Thyroid gland (tissue), 4 donors: ENCODE measurements at regions not wholly inside any gene's neighbourhood (a gene's known extent, or its start where the extent isn't known, plus 50 kb on each side); places are given as distances from the start of the nearest gene placed in this dataset.

Experiments used
- CTCF ChIP-seq, 6 experiments: fragments of 200-600 bp in 3 of 6; fragments of 450-650 bp in 3 of 6; sonication (generic) in 3 of 6; IDR thresholded peaks; one replicate each; pipeline ENCODE4 v1.5.1; 2016 to 2019; ENCODE audit warnings: antibody characterized with exemption in 6 of 6, mild to moderate bottlenecking in 2 of 6, inconsistent platforms in 1 of 6, moderate library complexity in 1 of 6
- POLR2A ChIP-seq, 2 donors: fragments of 450-650 bp; IDR thresholded peaks; one replicate each; pipeline ENCODE4 v1.6.1; 2017; ENCODE audit warnings: antibody characterized with exemption in 2 of 2, mild to moderate bottlenecking in 2 of 2, moderate library complexity in 1 of 2

GRCh38 chr13:42453091-42453645 lies 120.8 kb upstream of the TNFSF11 start:
- no peak for TF ChIP-seq CTCF (IDR thresholded peaks at IDR 0.05)
- TF ChIP-seq POLR2A (IDR thresholded peaks at IDR 0.05) = no peak
